Mesothelial cell of epicardium (in vitro differentiated cells): ENCODE measurements at regions not wholly inside any gene's neighbourhood (a gene's known extent, or its start where the extent isn't known, plus 50 kb on each side); places are given as distances from the start of the nearest gene placed in this dataset.

ENCODE experiments used
- DNase-seq, 2 experiments: peaks; one replicate each; pipeline ENCODE4 v3.0.0; 2021; ENCODE audit warnings: low spot score in 2 of 2; ENCODE audit not compliant: unreplicated experiment in 2 of 2
- H3K27ac Mint-ChIP-seq: 2 replicates; pipeline ENCODE4 v1.8.0; 2021; ENCODE audit warnings: mixed read lengths
- H3K27me3 Mint-ChIP-seq: 2 replicates; pipeline ENCODE4 v1.8.0; 2021; ENCODE audit warnings: low read depth, mixed read lengths
- H3K36me3 Mint-ChIP-seq: 2 replicates; pipeline ENCODE4 v1.8.0; 2021; ENCODE audit warnings: mixed read lengths
- H3K4me1 Mint-ChIP-seq: 2 replicates; pipeline ENCODE4 v1.8.0; 2021; ENCODE audit warnings: mixed read lengths
- H3K4me3 Mint-ChIP-seq: 2 replicates; pipeline ENCODE4 v1.8.0; 2021; ENCODE audit warnings: mild to moderate bottlenecking, moderate library complexity, mixed read lengths
- H3K9me3 Mint-ChIP-seq: 2 replicates; pipeline ENCODE4 v1.8.0; 2021; ENCODE audit warnings: mixed read lengths
- TF ChIP-seq, protein P1 (sequence below): fragments of 200-600 bp; sonication (generic); IDR thresholded peaks from one replicate; pipeline ENCODE4 v1.5.0; 2021; ENCODE audit warnings: antibody characterized with exemption; ENCODE audit not compliant: unreplicated experiment

DNA sequence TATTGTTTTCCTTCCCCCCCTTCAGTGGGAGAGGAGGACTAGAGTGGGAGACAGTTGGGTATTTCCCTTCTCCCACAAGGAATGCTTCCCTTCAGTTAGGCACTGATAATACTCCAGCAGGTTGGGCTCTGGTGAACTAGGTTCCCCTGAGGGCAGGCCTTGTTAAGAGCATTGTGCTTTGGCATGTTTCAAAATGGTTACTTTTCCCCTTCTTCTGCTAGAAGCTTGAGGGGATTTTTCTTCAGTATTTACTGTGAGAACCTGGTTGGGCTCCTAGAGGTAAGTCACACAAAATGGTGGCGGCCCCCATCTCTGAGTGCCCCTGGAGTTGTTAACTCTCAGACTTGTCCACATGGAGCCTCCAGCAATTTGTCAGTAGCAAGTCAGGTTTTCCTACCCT is 156.2 kb downstream of the CYB561 start:
- peaks cover 28% of the 10 kb centered on the region for H3K9me3 Mint-ChIP-seq
- no peak for DNase-seq
- H3K27ac Mint-ChIP-seq: no peak overlapping the region
- H3K36me3 Mint-ChIP-seq: peaks cover 38% of the 10 kb centered on the region
- TF ChIP-seq, protein P1, sequence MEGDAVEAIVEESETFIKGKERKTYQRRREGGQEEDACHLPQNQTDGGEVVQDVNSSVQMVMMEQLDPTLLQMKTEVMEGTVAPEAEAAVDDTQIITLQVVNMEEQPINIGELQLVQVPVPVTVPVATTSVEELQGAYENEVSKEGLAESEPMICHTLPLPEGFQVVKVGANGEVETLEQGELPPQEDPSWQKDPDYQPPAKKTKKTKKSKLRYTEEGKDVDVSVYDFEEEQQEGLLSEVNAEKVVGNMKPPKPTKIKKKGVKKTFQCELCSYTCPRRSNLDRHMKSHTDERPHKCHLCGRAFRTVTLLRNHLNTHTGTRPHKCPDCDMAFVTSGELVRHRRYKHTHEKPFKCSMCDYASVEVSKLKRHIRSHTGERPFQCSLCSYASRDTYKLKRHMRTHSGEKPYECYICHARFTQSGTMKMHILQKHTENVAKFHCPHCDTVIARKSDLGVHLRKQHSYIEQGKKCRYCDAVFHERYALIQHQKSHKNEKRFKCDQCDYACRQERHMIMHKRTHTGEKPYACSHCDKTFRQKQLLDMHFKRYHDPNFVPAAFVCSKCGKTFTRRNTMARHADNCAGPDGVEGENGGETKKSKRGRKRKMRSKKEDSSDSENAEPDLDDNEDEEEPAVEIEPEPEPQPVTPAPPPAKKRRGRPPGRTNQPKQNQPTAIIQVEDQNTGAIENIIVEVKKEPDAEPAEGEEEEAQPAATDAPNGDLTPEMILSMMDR: no peak
- H3K27me3 Mint-ChIP-seq: no peaks in the 10 kb centered on the region
- H3K4me1 Mint-ChIP-seq: peaks cover 28% of the 10 kb centered on the region
- no peak overlapping the region for H3K4me3 Mint-ChIP-seq

DNA sequence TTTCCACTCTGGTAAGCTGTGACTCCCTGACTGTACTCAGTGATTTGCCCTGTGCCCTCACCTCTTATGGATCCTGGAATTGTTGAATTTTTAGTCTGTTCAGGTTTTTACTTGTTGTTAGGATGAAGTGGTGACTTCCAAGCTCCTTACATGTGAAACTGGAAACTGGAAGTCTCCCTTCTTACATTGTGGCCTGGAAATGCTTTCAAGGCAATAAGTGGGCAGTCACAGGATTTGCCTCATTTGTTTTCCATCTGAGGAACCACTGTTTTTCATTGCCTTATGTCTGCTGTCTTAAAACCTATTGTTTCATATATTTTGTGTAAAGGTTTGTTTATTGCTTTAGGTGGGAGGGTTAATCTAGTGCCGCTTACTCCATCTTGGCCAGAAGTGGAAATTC is 155.8 kb downstream of the CYB561 start:
- Mint-ChIP-seq H3K4me3 (no peak overlapping the region), H3K4me1 (peaks cover 28% of the 10 kb centered on the region), H3K27ac (no peak overlapping the region), H3K9me3 (peaks cover 24% of the 10 kb centered on the region), H3K27me3 (no peaks in the 10 kb centered on the region), H3K36me3 (peaks cover 36% of the 10 kb centered on the region)
- DNase-seq: no peak
- TF ChIP-seq, protein P1: no peak

DNA sequence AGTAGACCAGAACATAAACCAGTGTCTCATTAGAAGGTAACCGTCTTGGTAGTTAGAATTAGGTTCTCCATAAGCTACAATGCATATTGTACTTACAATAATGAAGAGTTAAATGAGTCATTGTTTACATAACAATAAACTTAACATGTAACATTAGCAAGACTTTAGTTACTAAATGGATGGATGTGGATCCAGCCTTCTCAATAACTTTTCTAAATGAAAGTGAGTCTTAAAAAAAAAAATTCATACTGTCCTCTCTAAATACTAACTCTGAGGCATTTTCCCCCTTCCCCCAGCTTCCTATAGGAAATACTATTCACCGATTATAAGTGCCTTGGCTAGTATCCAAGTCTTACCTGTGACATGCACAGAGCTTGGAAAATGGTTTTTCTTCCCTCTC is 155.3 kb downstream of the CYB561 start:
- Mint-ChIP-seq H3K4me3 (no peak overlapping the region), H3K27ac (no peak overlapping the region), H3K36me3 (peaks cover 32% of the 10 kb centered on the region), H3K27me3 (no peaks in the 10 kb centered on the region), H3K4me1 (peaks cover 28% of the 10 kb centered on the region), H3K9me3 (peaks cover 20% of the 10 kb centered on the region)
- TF ChIP-seq, protein P1: no peak
- DNase-seq: no peak

DNA sequence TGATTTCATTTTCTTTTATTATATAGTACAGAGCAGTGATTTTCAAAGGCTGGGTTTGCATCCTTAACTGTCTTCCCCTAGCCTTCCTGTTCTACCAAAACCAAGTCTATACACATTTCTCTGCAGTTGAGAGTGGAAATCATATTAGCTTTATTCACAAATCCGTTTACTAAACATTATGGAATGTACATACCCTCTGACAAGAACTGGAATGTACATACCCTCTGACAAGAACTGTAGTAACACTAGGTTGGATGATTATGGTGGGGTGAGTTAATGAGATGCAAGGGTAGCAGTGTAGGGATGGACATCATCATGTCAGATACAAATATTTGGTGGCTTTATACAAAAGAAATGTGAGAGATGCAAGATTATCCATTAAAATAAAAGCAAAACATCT is 154.8 kb downstream of the CYB561 start:
- TF ChIP-seq, protein P1: no peak
- Mint-ChIP-seq H3K36me3 (peaks cover 33% of the 10 kb centered on the region), H3K9me3 (peaks cover 22% of the 10 kb centered on the region), H3K27me3 (no peaks in the 10 kb centered on the region), H3K4me3 (no peak overlapping the region), H3K4me1 (peaks cover 28% of the 10 kb centered on the region), H3K27ac (no peak overlapping the region)
- no peak for DNase-seq

DNA sequence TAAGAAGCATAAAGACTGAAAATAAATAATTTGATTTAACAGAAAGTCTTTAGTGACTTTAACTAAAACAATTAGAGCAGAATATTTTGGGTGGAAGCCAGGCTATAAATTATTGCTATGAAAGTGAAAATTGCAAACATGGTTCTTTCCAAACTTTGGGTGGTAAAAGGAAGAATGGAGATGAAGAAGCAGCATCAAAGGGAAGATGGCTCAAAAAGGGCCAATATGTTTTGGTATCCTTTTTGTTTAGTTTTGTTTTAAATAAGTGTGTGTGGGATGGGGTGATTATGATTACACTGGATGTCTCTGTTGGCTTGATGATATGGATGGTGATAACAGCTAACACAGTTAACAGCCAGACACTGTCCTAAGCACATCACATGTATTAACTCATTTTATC is 153.7 kb downstream of the CYB561 start:
- peaks cover 33% of the 10 kb centered on the region for H3K36me3 Mint-ChIP-seq
- H3K4me1 Mint-ChIP-seq: peaks cover 28% of the 10 kb centered on the region
- no peaks in the 10 kb centered on the region for H3K27me3 Mint-ChIP-seq
- DNase-seq: no peak
- H3K27ac Mint-ChIP-seq: no peak overlapping the region
- TF ChIP-seq, protein P1: no peak
- peaks cover 27% of the 10 kb centered on the region for H3K9me3 Mint-ChIP-seq
- no peak overlapping the region for H3K4me3 Mint-ChIP-seq
